Medulla oblongata (tissue), 1 donor: ENCODE measurements at regions not wholly inside any gene's neighbourhood (a gene's known extent, or its start where the extent isn't known, plus 50 kb on each side); places are given as distances from the start of the nearest gene placed in this dataset.

Experiments
- DNase-seq: peaks from one replicate; pipeline ENCODE4 v3.0.0-alpha.2; 2015; ENCODE audit errors: extremely low spot score

DNA sequence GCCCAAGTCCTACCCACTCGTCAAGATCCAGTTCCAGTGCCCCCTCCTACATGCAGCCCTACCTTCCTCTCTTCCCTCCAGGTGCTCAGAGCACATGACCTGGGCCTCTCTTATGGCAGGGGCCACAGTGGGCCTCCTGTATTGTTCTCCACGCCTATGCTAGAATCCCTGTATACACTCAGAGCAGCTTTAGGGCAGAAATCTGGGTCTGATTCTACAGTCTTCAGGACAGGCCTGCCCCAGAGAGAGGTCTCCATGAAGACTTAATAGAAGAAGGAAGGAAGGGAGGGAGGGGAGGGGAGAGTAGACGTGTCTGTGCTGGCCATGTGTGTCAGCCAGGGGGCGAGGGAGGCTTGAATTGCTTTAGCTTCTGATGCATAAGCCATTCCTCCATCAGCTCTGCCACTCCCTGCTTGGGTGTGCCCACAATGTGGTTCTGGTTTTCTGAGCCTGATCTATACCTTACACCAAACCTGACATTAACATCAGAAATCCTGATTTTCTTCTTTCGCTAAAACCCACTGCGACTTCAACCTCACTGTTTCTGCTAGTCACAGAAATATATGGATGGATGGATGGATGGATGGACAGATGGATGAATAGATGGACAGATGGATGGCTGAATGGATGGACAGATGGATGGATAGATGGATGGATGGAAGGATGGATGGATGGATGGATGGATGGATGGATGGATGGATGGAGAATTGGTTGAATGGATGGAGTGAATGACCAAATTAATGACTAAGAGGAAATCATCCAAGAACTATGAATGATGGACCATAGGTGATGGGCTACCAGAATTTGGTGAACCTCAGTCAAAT lies 56.6 kb upstream of the PRDM11 start:
- DNase-seq: no peak

DNA sequence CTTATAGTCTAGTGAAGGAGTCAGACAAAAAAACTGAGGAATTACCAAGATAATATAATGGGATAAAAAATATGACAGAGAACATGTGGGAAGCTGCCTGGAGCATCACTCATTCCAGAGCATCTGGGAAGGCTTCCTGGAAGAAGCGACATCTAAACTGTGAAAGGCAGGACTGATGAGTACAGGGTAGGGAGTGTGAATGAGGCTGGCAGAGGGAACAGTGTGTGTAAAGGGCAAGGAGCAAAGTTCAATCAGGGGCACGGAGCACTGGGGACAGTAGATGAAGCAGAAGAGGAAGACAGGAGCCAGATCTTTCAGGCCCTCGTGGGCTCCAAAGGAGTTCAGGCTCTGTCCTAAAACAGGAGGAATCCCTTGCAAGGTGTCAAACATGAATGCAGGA lies 55.8 kb upstream of the PRDM11 start:
- DNase-seq: no peak

DNA sequence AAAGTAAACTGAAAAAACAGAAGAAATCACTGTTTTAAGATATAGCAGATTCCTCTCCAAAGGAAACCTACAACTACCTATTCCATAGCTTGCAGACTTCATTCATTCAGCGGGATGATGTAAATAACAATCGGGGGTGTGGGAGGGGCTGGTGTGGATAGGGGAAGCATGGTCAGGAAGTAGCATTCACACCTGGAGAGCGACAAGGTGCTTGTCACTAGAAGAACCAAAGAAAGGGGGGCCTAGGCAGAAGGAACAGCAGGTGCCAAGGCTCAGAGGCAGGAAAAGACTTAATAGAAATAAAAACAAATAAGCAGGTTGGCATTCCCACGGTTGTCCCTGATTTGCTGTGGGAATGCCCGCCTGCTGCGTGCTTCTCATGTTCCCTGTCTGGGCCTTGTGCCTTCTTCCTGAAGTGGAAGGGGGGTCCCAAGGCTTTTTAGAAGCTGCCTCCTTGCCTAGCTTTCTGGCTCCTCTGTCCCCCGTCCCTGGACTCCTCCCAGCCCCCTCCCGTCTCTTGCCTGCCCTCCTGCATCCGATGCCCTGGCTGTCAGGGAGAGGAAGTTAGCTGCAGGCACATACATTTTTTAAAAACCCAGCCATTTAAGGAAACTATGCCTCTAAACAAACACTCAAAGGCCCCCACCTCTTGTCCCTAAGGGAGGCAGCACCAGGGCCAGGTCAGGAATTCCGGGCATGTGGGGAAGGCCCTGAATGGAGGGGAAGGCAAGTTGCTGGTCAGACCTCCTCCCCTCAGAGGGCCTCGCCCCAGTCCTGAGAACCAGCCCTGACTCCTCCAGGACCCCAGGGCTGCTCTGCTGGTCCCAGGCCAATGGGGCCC lies 54.7 kb upstream of the PRDM11 start:
- no peak for DNase-seq

DNA sequence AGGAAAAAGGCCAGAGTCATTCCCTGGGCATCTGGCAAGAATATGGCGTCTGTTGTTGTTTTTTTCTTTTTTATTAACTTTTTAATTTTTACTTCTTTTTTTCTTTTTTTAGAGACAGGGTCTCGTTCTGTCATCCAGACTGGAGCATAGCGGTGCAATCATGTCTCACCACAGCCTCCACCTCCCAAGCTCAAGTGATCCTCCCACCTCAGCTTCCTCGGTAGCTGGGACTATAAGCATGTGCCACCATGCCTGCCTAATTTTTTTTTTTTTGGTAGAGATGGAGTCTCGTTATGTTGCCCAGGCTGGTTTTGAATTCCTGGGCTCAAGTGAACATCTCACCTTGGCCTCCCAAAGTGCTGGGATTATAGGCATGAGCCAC lies 54.0 kb upstream of the PRDM11 start:
- DNase-seq: no peak

DNA sequence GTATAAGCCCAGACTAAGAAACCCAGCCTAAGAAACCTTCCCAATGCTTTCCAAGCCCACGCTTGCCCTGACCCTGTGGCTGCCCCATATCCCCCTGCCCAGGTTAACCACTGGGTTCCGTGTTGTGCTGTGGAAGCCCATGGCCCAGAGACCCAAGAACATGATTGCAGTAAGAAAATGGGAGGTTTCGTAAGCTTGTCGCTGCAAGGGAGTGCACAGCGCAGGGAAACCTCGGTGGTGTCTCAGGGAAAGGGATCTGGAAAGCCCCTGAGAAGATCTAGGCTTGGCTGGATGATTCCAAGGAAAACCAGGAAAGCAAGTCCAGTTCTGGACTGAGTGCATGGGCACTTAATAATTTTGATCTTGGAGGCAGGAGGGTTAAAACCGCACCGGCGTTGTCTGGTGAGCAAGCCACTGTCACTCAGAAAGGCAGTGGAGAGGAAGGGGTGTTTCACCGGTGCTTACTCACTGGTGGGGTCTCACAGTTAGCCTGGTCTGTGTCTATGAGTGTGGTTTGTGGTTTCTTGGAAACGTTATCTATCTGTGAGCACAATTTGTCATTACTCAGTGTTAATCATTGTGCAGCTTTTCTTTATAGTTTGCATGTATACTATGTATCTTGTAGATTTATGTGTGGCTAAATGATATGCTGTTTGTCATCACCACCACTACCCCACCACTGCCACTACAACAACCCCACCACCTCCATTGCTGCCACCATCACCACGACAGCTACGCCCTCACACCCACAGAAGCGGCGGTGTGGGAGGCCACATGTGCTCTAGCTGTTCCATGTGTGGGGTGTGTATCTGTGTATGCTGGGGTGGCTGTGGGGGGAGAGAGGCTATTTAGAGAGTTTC lies 53.3 kb upstream of the PRDM11 start:
- DNase-seq: peak; percentile 57

DNA sequence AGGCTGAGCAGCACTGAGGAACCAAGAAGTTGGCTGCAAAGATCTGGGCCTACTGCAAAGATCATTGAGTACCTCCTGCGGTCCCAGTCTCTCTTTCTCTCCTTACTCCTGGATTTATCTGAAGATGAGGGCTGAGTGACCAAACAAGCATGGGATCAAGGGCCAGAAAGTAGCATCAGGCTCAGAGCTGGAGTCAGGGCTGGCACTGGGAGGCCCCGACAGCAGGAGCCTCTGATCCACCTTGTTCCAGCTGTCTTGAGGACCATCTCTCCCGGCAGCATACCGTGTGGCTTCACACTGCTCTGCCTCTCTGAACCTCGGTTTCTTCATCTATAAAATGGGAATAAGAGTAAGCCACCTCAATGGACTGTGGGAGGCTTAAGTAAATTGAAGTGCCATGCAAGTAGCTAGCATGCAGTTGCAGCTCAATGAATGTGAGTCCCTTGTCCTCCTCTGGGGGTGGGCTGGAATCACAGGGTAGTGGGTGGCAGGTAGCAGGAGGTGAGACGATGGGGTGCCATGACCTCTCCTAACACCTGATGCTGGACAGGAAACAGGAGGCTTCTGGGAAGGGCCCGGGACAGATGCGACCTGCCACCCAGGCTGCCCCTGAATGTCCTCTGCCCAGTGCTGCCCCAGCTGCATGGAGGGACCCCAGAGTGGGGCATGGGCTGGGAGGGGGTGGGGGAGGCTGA lies 52.5 kb upstream of the PRDM11 start:
- no peak for DNase-seq

DNA sequence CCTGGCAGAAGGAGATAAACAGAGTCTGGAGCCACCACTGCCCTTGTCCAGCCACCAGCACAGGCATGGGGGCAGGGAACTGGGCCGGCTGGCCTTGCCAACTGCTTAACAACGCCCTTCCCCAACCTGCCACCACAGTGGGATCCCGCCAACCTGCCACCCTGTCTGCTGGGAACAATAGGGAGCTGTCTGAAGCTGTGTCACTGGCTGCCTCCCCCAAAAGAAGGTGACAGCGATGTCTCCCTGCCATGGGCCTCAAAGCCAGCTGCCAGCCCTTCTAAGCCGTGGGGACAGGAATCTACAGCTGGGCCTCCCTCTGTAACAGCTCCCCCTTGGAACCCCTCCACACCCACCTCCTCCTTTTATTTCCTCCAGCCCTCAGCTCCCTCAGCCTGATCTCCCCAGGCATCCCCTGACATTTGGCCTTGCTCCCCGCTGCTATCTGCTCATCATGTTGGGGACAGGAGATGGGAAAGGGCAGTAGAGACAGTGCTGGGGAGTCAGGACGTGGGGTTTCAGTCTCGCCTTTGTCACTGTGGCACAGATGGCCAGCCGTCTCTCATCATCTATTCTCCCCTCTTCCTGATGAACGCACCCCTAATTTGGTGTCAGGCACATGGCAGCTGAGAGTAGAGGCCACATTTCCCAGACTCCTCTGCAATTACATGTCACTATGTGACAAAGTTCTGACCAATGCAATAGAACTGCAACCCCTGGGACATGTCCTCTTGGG lies 51.3 kb upstream of the PRDM11 start:
- DNase-seq: no peak

DNA sequence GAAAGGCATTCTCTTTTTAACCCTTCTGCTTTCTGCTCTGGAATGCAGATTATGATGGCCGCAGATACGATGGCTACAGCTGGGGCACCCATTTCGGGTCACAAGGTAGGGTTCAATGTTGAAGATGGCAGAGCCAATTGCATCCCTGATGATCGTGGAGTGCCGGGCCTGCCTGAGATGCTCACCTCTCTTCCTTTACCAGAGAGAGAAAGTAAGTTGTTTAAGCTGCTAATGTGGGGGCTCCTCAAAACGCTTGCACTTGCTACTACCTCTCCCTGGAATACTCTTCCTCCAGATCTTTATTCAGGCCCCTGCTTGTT lies 50.8 kb upstream of the PRDM11 start:
- no peak for DNase-seq

DNA sequence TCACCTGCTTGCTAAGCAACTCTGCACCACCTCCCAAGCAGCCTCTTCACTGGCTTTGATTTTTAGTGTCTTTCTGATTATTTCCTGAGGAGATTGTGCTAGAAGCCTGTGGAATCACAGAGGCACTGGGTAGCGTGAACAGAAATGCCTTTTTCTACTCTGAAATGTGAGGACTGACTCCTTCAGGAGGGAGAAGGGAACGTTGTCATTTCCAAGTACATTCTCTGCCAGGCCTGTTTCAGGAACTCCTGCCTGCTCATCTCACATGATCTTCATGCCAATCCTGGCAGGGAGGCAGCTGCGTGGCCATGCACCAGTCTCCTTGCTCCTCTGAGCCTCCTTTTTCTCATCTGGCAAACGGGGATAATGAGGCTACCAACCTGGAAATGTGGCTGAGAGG lies 49.8 kb upstream of the PRDM11 start:
- DNase-seq: no peak
